HFFc6 (cell line): ENCODE measurements at regions not wholly inside any gene's neighbourhood (a gene's known extent, or its start where the extent isn't known, plus 50 kb on each side); places are given as distances from the start of the nearest gene placed in this dataset.
A peak's percentile ranks its signal among the peaks of the same experiment; 100 is the strongest.

Experiments used
- DNase-seq: peaks from one replicate; pipeline ENCODE4 v3.0.0-alpha.2; 2018
- H3K27ac Mint-ChIP-seq: 2 replicates; pipeline ENCODE4 v1.8.0; 2020; ENCODE audit warnings: mild to moderate bottlenecking, mixed read lengths
- H3K27me3 Mint-ChIP-seq: 2 replicates; pipeline ENCODE4 v1.8.0; 2021; ENCODE audit warnings: mild to moderate bottlenecking, moderate library complexity, mixed read lengths; ENCODE audit not compliant: insufficient read depth
- H3K36me3 Mint-ChIP-seq: 2 replicates; pipeline ENCODE4 v1.8.0; 2021; ENCODE audit warnings: low read depth, mixed read lengths
- H3K4me1 Mint-ChIP-seq: 2 replicates; pipeline ENCODE4 v1.8.0; 2020; ENCODE audit warnings: low read depth, mixed read lengths
- H3K4me3 Mint-ChIP-seq: 2 replicates; pipeline ENCODE4 v1.8.0; 2020; ENCODE audit warnings: mild to moderate bottlenecking, moderate library complexity, mixed read lengths
- H3K9me3 Mint-ChIP-seq: 2 replicates; pipeline ENCODE4 v1.8.0; 2020; ENCODE audit warnings: mild to moderate bottlenecking, mixed read lengths
- TF ChIP-seq, protein P1 (sequence below): fragments of 200-600 bp; sonication (generic); IDR thresholded peaks from 2 replicates; pipeline ENCODE4 v1.5.0; 2021; ENCODE audit warnings: antibody characterized with exemption, mild to moderate bottlenecking

DNA sequence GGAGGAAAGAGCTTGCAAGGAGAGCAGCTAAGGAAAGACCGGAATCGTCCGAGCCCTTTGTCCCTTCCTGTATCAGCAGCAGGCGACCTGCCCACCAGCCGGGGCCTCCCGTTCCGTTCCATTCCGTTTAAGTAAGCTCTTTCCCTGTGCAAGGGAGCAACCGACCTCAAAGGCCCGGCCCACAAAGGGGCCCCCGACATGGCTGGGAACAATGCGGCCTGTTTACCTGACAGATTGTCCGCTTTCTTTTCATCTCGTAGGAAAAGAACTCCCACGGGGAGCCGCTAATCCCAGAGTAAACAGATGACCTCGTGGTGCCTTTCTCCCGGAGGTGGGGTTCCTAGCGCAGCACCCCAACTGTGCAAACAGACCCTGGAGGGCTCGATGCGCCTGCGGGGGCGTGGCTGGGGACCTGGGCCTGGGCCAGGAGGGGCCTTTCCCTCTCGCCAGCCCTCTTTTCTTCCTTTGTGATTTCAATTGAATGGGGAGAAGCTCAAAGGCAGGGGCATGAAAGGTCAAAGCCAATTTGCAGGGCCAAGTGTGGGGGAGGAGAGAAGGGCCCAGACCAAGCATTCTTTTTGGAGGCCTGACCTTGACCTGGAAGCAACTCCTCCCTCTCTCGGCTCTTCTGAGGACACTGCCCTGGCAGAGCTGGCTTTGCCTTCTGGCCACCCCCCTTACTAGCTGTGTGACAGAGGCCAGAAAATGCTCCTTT is 120.2 kb downstream of the INHBB start:
- H3K36me3 Mint-ChIP-seq = no peaks in the 10 kb centered on the region
- H3K27ac Mint-ChIP-seq = no peak overlapping the region
- DNase-seq = no peak
- no peaks in the 10 kb centered on the region for H3K9me3 Mint-ChIP-seq
- H3K27me3 Mint-ChIP-seq = peaks cover 2% of the 10 kb centered on the region; the same call in 1 of the 2 replicates
- no peak overlapping the region for H3K4me3 Mint-ChIP-seq
- TF ChIP-seq, protein P1, sequence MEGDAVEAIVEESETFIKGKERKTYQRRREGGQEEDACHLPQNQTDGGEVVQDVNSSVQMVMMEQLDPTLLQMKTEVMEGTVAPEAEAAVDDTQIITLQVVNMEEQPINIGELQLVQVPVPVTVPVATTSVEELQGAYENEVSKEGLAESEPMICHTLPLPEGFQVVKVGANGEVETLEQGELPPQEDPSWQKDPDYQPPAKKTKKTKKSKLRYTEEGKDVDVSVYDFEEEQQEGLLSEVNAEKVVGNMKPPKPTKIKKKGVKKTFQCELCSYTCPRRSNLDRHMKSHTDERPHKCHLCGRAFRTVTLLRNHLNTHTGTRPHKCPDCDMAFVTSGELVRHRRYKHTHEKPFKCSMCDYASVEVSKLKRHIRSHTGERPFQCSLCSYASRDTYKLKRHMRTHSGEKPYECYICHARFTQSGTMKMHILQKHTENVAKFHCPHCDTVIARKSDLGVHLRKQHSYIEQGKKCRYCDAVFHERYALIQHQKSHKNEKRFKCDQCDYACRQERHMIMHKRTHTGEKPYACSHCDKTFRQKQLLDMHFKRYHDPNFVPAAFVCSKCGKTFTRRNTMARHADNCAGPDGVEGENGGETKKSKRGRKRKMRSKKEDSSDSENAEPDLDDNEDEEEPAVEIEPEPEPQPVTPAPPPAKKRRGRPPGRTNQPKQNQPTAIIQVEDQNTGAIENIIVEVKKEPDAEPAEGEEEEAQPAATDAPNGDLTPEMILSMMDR = no peak
- peaks cover 40% of the 10 kb centered on the region for H3K4me1 Mint-ChIP-seq

GRCh38 chr2:120466704-120467054 is 120.7 kb downstream of the INHBB start:
- Mint-ChIP-seq H3K9me3 (peaks cover 2% of the 10 kb centered on the region; the same call in 1 of the 2 replicates), H3K36me3 (peaks cover 2% of the 10 kb centered on the region), H3K27ac (no peak overlapping the region), H3K4me1 (peaks cover 45% of the 10 kb centered on the region), H3K27me3 (peaks cover 2% of the 10 kb centered on the region; the same call in 1 of the 2 replicates), H3K4me3 (no peak overlapping the region)
- no peak for DNase-seq
- TF ChIP-seq, protein P1 = no peak

- Mint-ChIP-seq H3K27ac (no peak overlapping the region), H3K27me3 (no peaks in the 10 kb centered on the region), H3K36me3 (peaks cover 10% of the 10 kb centered on the region), H3K4me1 (peaks cover 45% of the 10 kb centered on the region), H3K4me3 (no peak overlapping the region), H3K9me3 (peaks cover 13% of the 10 kb centered on the region)
- TF ChIP-seq, protein P1 = no peak
- DNase-seq = no peak
Observed at GRCh38 chr2:120468136-120468535, 122.2 kb downstream of the INHBB start.

- H3K4me1 Mint-ChIP-seq = peaks cover 40% of the 10 kb centered on the region
- TF ChIP-seq, protein P1 = no peak
- H3K9me3 Mint-ChIP-seq = peaks cover 13% of the 10 kb centered on the region
- DNase-seq = no peak
- H3K27me3 Mint-ChIP-seq = no peaks in the 10 kb centered on the region; the same call in 1 of the 2 replicates
- no peak overlapping the region for H3K4me3 Mint-ChIP-seq
- H3K36me3 Mint-ChIP-seq = peaks cover 10% of the 10 kb centered on the region
- H3K27ac Mint-ChIP-seq = peak overlapping the region; percentile 99
Observed at GRCh38 chr2:120469426-120469825, 123.5 kb downstream of the INHBB start.

- H3K4me1 Mint-ChIP-seq = peaks cover 38% of the 10 kb centered on the region
- peaks cover 10% of the 10 kb centered on the region for H3K36me3 Mint-ChIP-seq
- H3K27me3 Mint-ChIP-seq = no peaks in the 10 kb centered on the region; the same call in 1 of the 2 replicates
- TF ChIP-seq, protein P1 = no peak
- peaks cover 13% of the 10 kb centered on the region for H3K9me3 Mint-ChIP-seq
- H3K4me3 Mint-ChIP-seq = peak overlapping the region; percentile 59
- DNase-seq = peak; percentile 96
- peak overlapping the region; percentile 99 for H3K27ac Mint-ChIP-seq
Observed at GRCh38 chr2:120470041-120470965, 124.4 kb downstream of the INHBB start.
